MCF 10A (cell line): ENCODE measurements at regions not wholly inside any gene's neighbourhood (a gene's known extent, or its start where the extent isn't known, plus 50 kb on each side); places are given as distances from the start of the nearest gene placed in this dataset.

Experiments
- BruUV-seq: library from RNA; stranded (reverse); fragments of 400-500 nt; replicated peaks from 2 replicates; lab custom pipeline; 2021; lab: Mats Ljungman, UMichigan
- CTCF ChIA-PET: fragments of 300-600 bp; sonication (Branson Sonifier 250); formaldehyde crosslinking; extraction: SDS; loops from one replicate; lab custom pipeline; 2021; ENCODE audit warnings: antibody characterized with exemption, inconsistent platforms; lab: Yijun Ruan, JAX
- POLR2A ChIA-PET: fragments of 300-600, 350-650 bp; sonication (Branson Sonifier 250); formaldehyde crosslinking; extraction: SDS; loops from one replicate; lab custom pipeline; 2020; ENCODE audit warnings: antibody characterized with exemption, inconsistent platforms; lab: Yijun Ruan, JAX
- DNase-seq: peaks from one replicate; pipeline ENCODE4 v3.0.0-alpha.2; 2018; ENCODE audit not compliant: unreplicated experiment
- H3K27ac Mint-ChIP-seq: one replicate; pipeline ENCODE4 v1.8.0; 2022; ENCODE audit warnings: mild to moderate bottlenecking, low read depth, mixed read lengths; ENCODE audit not compliant: unreplicated experiment
- H3K27me3 Mint-ChIP-seq: one replicate; pipeline ENCODE4 v1.8.0; 2022; ENCODE audit warnings: mixed read lengths; ENCODE audit not compliant: insufficient read depth, unreplicated experiment
- H3K36me3 Mint-ChIP-seq: one replicate; pipeline ENCODE4 v1.8.0; 2022; ENCODE audit warnings: mild to moderate bottlenecking, moderate library complexity, mixed read lengths; ENCODE audit not compliant: insufficient read depth, unreplicated experiment
- H3K4me1 Mint-ChIP-seq: one replicate; pipeline ENCODE4 v1.8.0; 2022; ENCODE audit warnings: mixed read lengths; ENCODE audit not compliant: insufficient read depth, unreplicated experiment
- H3K4me3 Mint-ChIP-seq: one replicate; pipeline ENCODE4 v1.8.0; 2022; ENCODE audit warnings: mild to moderate bottlenecking, moderate library complexity, mixed read lengths; ENCODE audit not compliant: unreplicated experiment
- H3K9me3 Mint-ChIP-seq: one replicate; pipeline ENCODE4 v1.8.0; 2022; ENCODE audit warnings: mixed read lengths; ENCODE audit not compliant: unreplicated experiment
- CTCF ChIP-seq: fragments of 200-600 bp; IDR thresholded peaks from one replicate; pipeline ENCODE4 v1.8.0; 2022; ENCODE audit warnings: antibody characterized with exemption, mild to moderate bottlenecking; ENCODE audit not compliant: unreplicated experiment
- intact Hi-C: fragments of 100-400 bp; cut with micrococcal nuclease; formaldehyde crosslinking; loops from 2 replicates; pipeline ENCODE4 v1.14.1; 2022

GRCh38 chr9:78767490-78767889 lies 470.6 kb downstream of the PSAT1 start:
- POLR2A ChIA-PET: interaction anchor here (0.6 kb wide), 1 partner anchor 10 kb away, joined by 3 read pairs; no protein-coding TSS in a partner anchor
- H3K4me3 Mint-ChIP-seq: no peak overlapping the region
- DNase-seq: no peak
- BruUV-seq: no TSS peak
- no peak for TF ChIP-seq CTCF
- no peaks in the 10 kb centered on the region for H3K27me3 Mint-ChIP-seq
- no peaks in the 10 kb centered on the region for H3K36me3 Mint-ChIP-seq
- peaks cover 6% of the 10 kb centered on the region for H3K4me1 Mint-ChIP-seq
- H3K27ac Mint-ChIP-seq: no peak overlapping the region
- intact Hi-C loops: no loop called here
- CTCF ChIA-PET: no interaction called here
- H3K9me3 Mint-ChIP-seq: no peaks in the 10 kb centered on the region

GRCh38 chr9:78769690-78770089 lies 472.8 kb downstream of the PSAT1 start:
- POLR2A ChIA-PET: no interaction called here
- no peak for TF ChIP-seq CTCF
- Mint-ChIP-seq H3K27me3 (no peaks in the 10 kb centered on the region), H3K9me3 (no peaks in the 10 kb centered on the region), H3K4me1 (peaks cover 6% of the 10 kb centered on the region), H3K27ac (no peak overlapping the region), H3K4me3 (no peak overlapping the region), H3K36me3 (no peaks in the 10 kb centered on the region)
- DNase-seq: no peak
- no TSS peak for BruUV-seq
- intact Hi-C loops: no loop called here
- CTCF ChIA-PET: interaction anchor here (1.0 kb wide), 1 partner anchor 19 kb away, joined by 3 read pairs; no protein-coding TSS in a partner anchor

- intact Hi-C loops: no loop called here
- H3K27ac Mint-ChIP-seq: no peak overlapping the region
- no peaks in the 10 kb centered on the region for H3K4me1 Mint-ChIP-seq
- POLR2A ChIA-PET: no interaction called here
- no TSS peak for BruUV-seq
- TF ChIP-seq CTCF: no peak
- H3K9me3 Mint-ChIP-seq: no peaks in the 10 kb centered on the region
- no peaks in the 10 kb centered on the region for H3K36me3 Mint-ChIP-seq
- CTCF ChIA-PET: no interaction called here
- no peak overlapping the region for H3K4me3 Mint-ChIP-seq
- DNase-seq: no peak
- no peaks in the 10 kb centered on the region for H3K27me3 Mint-ChIP-seq
Measured at GRCh38 chr9:78775211-78775610, 478.3 kb downstream of the PSAT1 start.

GRCh38 chr9:78775696-78776295 lies 478.9 kb downstream of the PSAT1 start:
- H3K36me3 Mint-ChIP-seq: no peaks in the 10 kb centered on the region
- intact Hi-C loops: no loop called here
- no peaks in the 10 kb centered on the region for H3K4me1 Mint-ChIP-seq
- no TSS peak for BruUV-seq
- no peak overlapping the region for H3K27ac Mint-ChIP-seq
- no peak for TF ChIP-seq CTCF
- no peaks in the 10 kb centered on the region for H3K9me3 Mint-ChIP-seq
- H3K4me3 Mint-ChIP-seq: no peak overlapping the region
- CTCF ChIA-PET: no interaction called here
- H3K27me3 Mint-ChIP-seq: no peaks in the 10 kb centered on the region
- POLR2A ChIA-PET: no interaction called here
- DNase-seq: no peak
